ENCODE measurements at regions not wholly inside any gene's neighbourhood (a gene's known extent, or its start where the extent isn't known, plus 50 kb on each side); places are given as distances from the start of the nearest gene placed in this dataset.

GRCh38 chr7:120041798-120042197 lies 231.2 kb upstream of the KCND2 start:
- Mint-ChIP-seq H3K4me1 (ENCODE audit: low read depth) (no peaks in the 10 kb centered on the region), H3K36me3 (ENCODE audit: insufficient read depth) (no peaks in the 10 kb centered on the region), H3K9me3 (ENCODE audit: low read depth) (peaks cover 5% of the 10 kb centered on the region), H3K27me3 (no peaks in the 10 kb centered on the region), H3K4me3 (ENCODE audit: low read depth) (no peak overlapping the region), H3K27ac (no peak overlapping the region)
- no peak for DNase-seq (ENCODE audit: low spot score, unreplicated experiment)
- no peak for TF ChIP-seq CTCF (IDR thresholded peaks at IDR 0.05; ENCODE audit: unreplicated experiment)

- Mint-ChIP-seq H3K36me3 (ENCODE audit: insufficient read depth) (no peaks in the 10 kb centered on the region), H3K9me3 (ENCODE audit: low read depth) (peaks cover 5% of the 10 kb centered on the region), H3K4me1 (ENCODE audit: low read depth) (no peaks in the 10 kb centered on the region), H3K4me3 (ENCODE audit: low read depth) (no peak overlapping the region), H3K27ac (no peak overlapping the region), H3K27me3 (no peaks in the 10 kb centered on the region)
- no peak for TF ChIP-seq CTCF (IDR thresholded peaks at IDR 0.05; ENCODE audit: unreplicated experiment)
- DNase-seq (ENCODE audit: low spot score, unreplicated experiment): no peak
Observed at GRCh38 chr7:120043250-120043649, 229.7 kb upstream of the KCND2 start.

DNA sequence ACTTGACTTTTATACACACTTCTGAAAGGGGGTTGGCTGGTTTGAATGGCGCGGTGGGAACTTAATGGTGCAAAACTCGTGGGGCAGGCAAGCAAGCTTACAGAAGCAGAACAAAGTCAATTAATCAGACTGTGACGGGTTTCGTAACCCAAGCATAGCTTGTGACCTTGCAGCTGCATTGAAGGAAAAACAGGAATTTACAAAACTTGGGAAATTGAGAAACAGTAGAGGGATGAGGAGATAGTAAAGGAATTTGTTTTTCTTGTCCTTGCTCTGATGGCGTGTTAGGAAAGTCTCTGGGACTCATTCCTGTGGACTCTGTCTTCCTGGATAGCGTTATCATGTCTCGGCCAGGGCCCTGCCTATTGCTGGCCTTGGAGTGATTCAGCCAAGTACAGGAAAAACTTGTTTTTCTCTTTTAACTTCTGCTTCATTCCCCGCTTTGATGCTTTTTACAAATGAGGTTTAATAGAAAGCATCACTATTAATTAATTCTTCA lies 220.0 kb upstream of the KCND2 start:
- Mint-ChIP-seq H3K4me1 (ENCODE audit: low read depth) (no peaks in the 10 kb centered on the region), H3K27ac (no peak overlapping the region), H3K36me3 (ENCODE audit: insufficient read depth) (no peaks in the 10 kb centered on the region), H3K27me3 (no peaks in the 10 kb centered on the region), H3K4me3 (ENCODE audit: low read depth) (no peak overlapping the region), H3K9me3 (ENCODE audit: low read depth) (no peaks in the 10 kb centered on the region)
- no peak for TF ChIP-seq CTCF (IDR thresholded peaks at IDR 0.05; ENCODE audit: unreplicated experiment)
- no peak for DNase-seq (ENCODE audit: low spot score, unreplicated experiment)

GRCh38 chr7:120053390-120053961 lies 219.5 kb upstream of the KCND2 start:
- Mint-ChIP-seq H3K27me3 (no peaks in the 10 kb centered on the region), H3K27ac (no peak overlapping the region), H3K36me3 (ENCODE audit: insufficient read depth) (no peaks in the 10 kb centered on the region), H3K4me3 (ENCODE audit: low read depth) (no peak overlapping the region), H3K4me1 (ENCODE audit: low read depth) (no peaks in the 10 kb centered on the region), H3K9me3 (ENCODE audit: low read depth) (no peaks in the 10 kb centered on the region)
- no peak for TF ChIP-seq CTCF (IDR thresholded peaks at IDR 0.05; ENCODE audit: unreplicated experiment)
- DNase-seq (ENCODE audit: low spot score, unreplicated experiment): no peak

DNA sequence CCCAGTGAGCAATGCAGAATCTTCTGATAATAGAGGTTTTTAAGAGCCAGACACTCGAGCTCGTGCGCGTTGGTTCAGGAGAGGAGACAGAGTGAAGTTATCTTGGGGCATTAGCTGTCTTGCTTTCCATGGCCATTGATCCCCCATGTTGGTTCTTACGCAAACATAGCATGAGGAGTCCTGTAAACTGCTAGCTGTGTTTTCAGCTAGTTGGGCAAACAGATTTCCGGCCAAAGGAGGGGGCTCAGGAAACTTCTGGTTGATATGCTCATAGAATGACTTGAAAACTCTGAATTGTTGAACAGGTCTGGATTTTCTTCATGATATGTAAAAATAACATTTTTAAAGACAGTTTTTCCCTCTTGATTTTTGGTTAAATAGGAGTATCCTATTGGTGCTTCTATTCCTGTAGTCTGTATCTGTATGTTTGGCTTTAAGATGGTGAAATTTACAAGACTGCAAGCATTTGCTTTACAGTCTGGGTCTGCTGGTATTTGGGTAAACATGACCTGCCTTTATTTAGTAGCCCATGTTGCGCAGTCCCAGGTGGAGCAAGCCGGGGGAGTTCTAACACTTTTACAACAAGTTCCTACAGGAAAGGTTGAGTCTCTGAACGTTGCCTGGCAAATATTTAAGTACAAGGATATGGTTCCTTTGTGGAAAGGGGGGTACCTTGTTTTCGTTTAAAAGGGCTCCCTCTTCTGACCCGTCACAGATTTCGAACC lies 218.4 kb upstream of the KCND2 start:
- H3K9me3 Mint-ChIP-seq (ENCODE audit: low read depth): no peaks in the 10 kb centered on the region
- H3K27me3 Mint-ChIP-seq: no peaks in the 10 kb centered on the region
- H3K4me3 Mint-ChIP-seq (ENCODE audit: low read depth): no peak overlapping the region
- no peak for DNase-seq (ENCODE audit: low spot score, unreplicated experiment)
- no peak overlapping the region for H3K27ac Mint-ChIP-seq
- no peaks in the 10 kb centered on the region for H3K36me3 Mint-ChIP-seq (ENCODE audit: insufficient read depth)
- no peak for TF ChIP-seq CTCF (IDR thresholded peaks at IDR 0.05; ENCODE audit: unreplicated experiment)
- no peaks in the 10 kb centered on the region for H3K4me1 Mint-ChIP-seq (ENCODE audit: low read depth)
